ENCODE measurements at regions not wholly inside any gene's neighbourhood (a gene's known extent, or its start where the extent isn't known, plus 50 kb on each side); places are given as distances from the start of the nearest gene placed in this dataset.

GRCh38 chr3:43203022-43203421 lies 83.3 kb upstream of the SNRK start:
- TF ChIP-seq FOS (IDR thresholded peaks at IDR 0.05; ENCODE audit: borderline replicate concordance, insufficient read depth, low read length) = no peak
- TF ChIP-seq CTCF (IDR thresholded peaks at IDR 0.05; ENCODE audit: extremely low read depth in 1 of 2, insufficient read depth in 1 of 2, low read depth in 1 of 2, low read length in 2 of 2) = no peak
- TF ChIP-seq POLR2A (IDR thresholded peaks at IDR 0.05; ENCODE audit: low read depth, low read length) = no peak
- TF ChIP-seq MAX (IDR thresholded peaks at IDR 0.05; ENCODE audit: insufficient read depth, insufficient read length) = no peak
